GM12878 (cell line): ENCODE measurements at regions not wholly inside any gene's neighbourhood (a gene's known extent, or its start where the extent isn't known, plus 50 kb on each side); places are given as distances from the start of the nearest gene placed in this dataset.

ENCODE experiments used
- ATAC-seq: fragments of 200-7000 bp; cut with Tn5 transposase; 3 replicates; pipeline ENCODE4 v1.9.1; 2020; ENCODE audit warnings: mild to moderate bottlenecking, moderate library complexity
- BruUV-seq: library from RNA; stranded (reverse); fragments of 400-500 nt; replicated peaks from 2 replicates; lab custom pipeline; 2021; lab: Mats Ljungman, UMichigan
- CTCF ChIA-PET: fragments of 300-600 bp; sonication (Branson Sonifier 250); formaldehyde crosslinking; extraction: SDS; loops from one replicate; lab custom pipeline; 2021; ENCODE audit warnings: inconsistent platforms; lab: Yijun Ruan, JAX
- POLR2A ChIA-PET: fragments of 350-600 bp; formaldehyde crosslinking; extraction: SDS; loops from one replicate; lab custom pipeline; 2021; ENCODE audit warnings: inconsistent platforms; lab: Charles Lee
- RAD21 ChIA-PET: fragments of 300-600 bp; sonication (Branson Sonifier 250); formaldehyde crosslinking; loops from one replicate; lab custom pipeline; 2023; ENCODE audit warnings: antibody characterized with exemption; ENCODE audit not compliant: unreplicated experiment; lab: Charles Lee
- SMC1A ChIA-PET: fragments of 300-600 bp; sonication (Branson Sonifier 250); formaldehyde crosslinking; loops from one replicate; lab custom pipeline; 2023; ENCODE audit not compliant: unreplicated experiment, uncharacterized antibody; lab: Charles Lee
- DNase-seq: peaks from one replicate; pipeline ENCODE4 v3.0.0-alpha.2; 2011; ENCODE audit warnings: low read depth, low spot score
- FAIRE-seq: peaks from 3 replicates; lab custom pipeline; 2011; peaks lifted over from hg19 to GRCh38; lab: Jason Lieb, UNC
- H2AFZ ChIP-seq: 2 replicates; pipeline ENCODE4 v1.6.0; 2011; ENCODE audit warnings: low read depth, low read length, control low read depth; ENCODE audit not compliant: control insufficient read depth
- H3K27ac ChIP-seq: 2 replicates; pipeline ENCODE4 v1.5.1; 2011; ENCODE audit warnings: control low read depth; ENCODE audit not compliant: control insufficient read depth, insufficient read depth
- H3K27me3 ChIP-seq, 2 experiments: replicated peaks in 1 of 2; 2 replicates each; pipeline versions ENCODE4 v1.6.0 to v1.6.1; 2011; ENCODE audit warnings: low read length in 1 of 2; ENCODE audit not compliant: control insufficient read depth in 2 of 2, insufficient read depth in 2 of 2
- H3K36me3 ChIP-seq, 2 experiments: 2 replicates each; pipeline ENCODE4 v1.5.1; 2011; ENCODE audit warnings: low read length in 1 of 2; ENCODE audit not compliant: control insufficient read depth in 2 of 2, insufficient read depth in 2 of 2
- H3K4me1 ChIP-seq: 2 replicates; pipeline ENCODE4 v1.6.1; 2011; ENCODE audit warnings: mild to moderate bottlenecking, low read length, moderate library complexity, mixed read lengths; ENCODE audit not compliant: control insufficient read depth, insufficient read depth
- H3K4me2 ChIP-seq: 2 replicates; pipeline ENCODE4 v1.6.0; 2011; ENCODE audit warnings: control low read depth; ENCODE audit not compliant: control insufficient read depth, insufficient read depth
- H3K4me3 ChIP-seq: fragments of 200-600 bp; sonication (generic); 2 replicates; pipeline ENCODE4 v1.5.1; 2016
- H3K79me2 ChIP-seq: 2 replicates; pipeline ENCODE4 v1.6.0; 2011; ENCODE audit warnings: low read length; ENCODE audit not compliant: control insufficient read depth, insufficient read depth
- H3K9ac ChIP-seq: 2 replicates; pipeline ENCODE4 v1.8.0; 2011; ENCODE audit warnings: low read length, control low read depth, mixed read lengths; ENCODE audit not compliant: control insufficient read depth, insufficient read depth
- H3K9me3 ChIP-seq: replicated peaks from 3 replicates; pipeline ENCODE4 v1.5.1; 2011; ENCODE audit warnings: mild to moderate bottlenecking, low read length; ENCODE audit not compliant: control insufficient read depth, insufficient read depth
- H4K20me1 ChIP-seq: 2 replicates; pipeline ENCODE4 v1.6.0; 2011; ENCODE audit not compliant: control insufficient read depth, insufficient read depth
- BMI1 ChIP-seq: fragments of 450-650 bp; IDR thresholded peaks from 2 replicates; pipeline ENCODE4 v1.6.1; 2016; ENCODE audit warnings: mild to moderate bottlenecking, moderate library complexity, borderline replicate concordance
- CHD2 ChIP-seq: IDR thresholded peaks from 2 replicates; pipeline ENCODE4 v1.6.1; 2011; ENCODE audit warnings: low read depth, low read length, improper control_type of control experiment, borderline replicate concordance
- CHD4 ChIP-seq: fragments of 200-600 bp; sonication (generic); IDR thresholded peaks from 2 replicates; pipeline ENCODE4 v1.6.1; 2016; ENCODE audit warnings: mild to moderate bottlenecking
- HDGF ChIP-seq: fragments of 450-650 bp; IDR thresholded peaks from 2 replicates; pipeline ENCODE4 v1.6.1; 2016; ENCODE audit warnings: antibody characterized with exemption
- IRF4 ChIP-seq: IDR thresholded peaks from 2 replicates; pipeline ENCODE4 v1.6.1; 2011; ENCODE audit warnings: low read depth, low read length
- JUND ChIP-seq: IDR thresholded peaks from 2 replicates; pipeline ENCODE4 v1.6.1; 2012; ENCODE audit warnings: low read depth, mild to moderate bottlenecking, low read length, improper control_type of control experiment, moderate library complexity
- MYB ChIP-seq: fragments of 150-350 bp; IDR thresholded peaks from 2 replicates; pipeline ENCODE4 v1.6.1; 2014; ENCODE audit warnings: mild to moderate bottlenecking, low read depth, low read length, borderline replicate concordance
- NRF1 ChIP-seq: conservative IDR thresholded peaks from 2 replicates; pipeline ENCODE4 v1.6.1; 2011; ENCODE audit warnings: mild to moderate bottlenecking, low read depth, low read length, improper control_type of control experiment
- PAX5 ChIP-seq: IDR thresholded peaks from 2 replicates; pipeline ENCODE4 v1.6.1; 2011; ENCODE audit warnings: low read depth, low read length, borderline replicate concordance
- POLR2AphosphoS5 ChIP-seq: IDR thresholded peaks from 2 replicates; pipeline ENCODE4 v1.6.1; 2011; ENCODE audit warnings: mild to moderate bottlenecking, low read length, inconsistent platforms
- RCOR1 ChIP-seq: conservative IDR thresholded peaks from 2 replicates; pipeline ENCODE4 v1.6.1; 2012; ENCODE audit warnings: low read depth, low read length, improper control_type of control experiment
- SP1 ChIP-seq: IDR thresholded peaks from one replicate; pipeline ENCODE4 v1.6.1; 2011; ENCODE audit warnings: low read depth, low read length
- SREBF2 ChIP-seq: IDR thresholded peaks from 2 replicates; pipeline ENCODE4 v1.6.1; 2012; ENCODE audit warnings: mild to moderate bottlenecking, low read length
- TARDBP ChIP-seq: IDR thresholded peaks from 2 replicates; pipeline ENCODE4 v1.6.1; 2016; ENCODE audit warnings: borderline replicate concordance
- YBX1 ChIP-seq: fragments of 450-650 bp; IDR thresholded peaks from 2 replicates; pipeline ENCODE4 v1.6.1; 2016; ENCODE audit warnings: antibody characterized with exemption
- YY1 ChIP-seq: IDR thresholded peaks from 2 replicates; pipeline ENCODE4 v1.6.1; 2011; ENCODE audit warnings: low read depth, mild to moderate bottlenecking, low read length
- whole genome bisulfite sequencing: methylation state at CpG from one replicate; pipeline ENCODE4 v1.1.6; 2016; ENCODE audit warnings: low lambda C conversion rate; ENCODE audit not compliant: insufficient replicate concordance, insufficient coverage; ENCODE audit errors: missing lambda C conversion rate; 5-methylcytosine and 5-hydroxymethylcytosine counted together
- in situ Hi-C: fragments of 300-500 bp; cut with MboI; formaldehyde crosslinking; loops from 9 replicates; pipeline ENCODE4 v1.14.3; 2018; ENCODE audit warnings: mixed read lengths
- intact Hi-C: fragments of 100-400 bp; cut with micrococcal nuclease; formaldehyde crosslinking; loops from one replicate; pipeline ENCODE4 v1.14.2; 2022; ENCODE audit not compliant: unreplicated experiment
- TF ChIP-seq, protein P1 (sequence below): IDR thresholded peaks from 2 replicates; pipeline ENCODE4 v1.6.1; 2011; ENCODE audit warnings: borderline replicate concordance, low read depth, mild to moderate bottlenecking, moderate library complexity, low read length; ENCODE audit not compliant: insufficient read depth, poor library complexity, severe bottlenecking
- TF ChIP-seq, protein P2 (sequence below): IDR thresholded peaks from 2 replicates; pipeline ENCODE4 v1.6.1; 2012; ENCODE audit warnings: improper control_type of control experiment, low read depth, low read length; ENCODE audit not compliant: insufficient replicate concordance
- TF ChIP-seq, protein P3 (sequence below): fragments of 450-650 bp; IDR thresholded peaks from 2 replicates; pipeline ENCODE4 v1.6.1; 2017; ENCODE audit warnings: borderline replicate concordance

DNA sequence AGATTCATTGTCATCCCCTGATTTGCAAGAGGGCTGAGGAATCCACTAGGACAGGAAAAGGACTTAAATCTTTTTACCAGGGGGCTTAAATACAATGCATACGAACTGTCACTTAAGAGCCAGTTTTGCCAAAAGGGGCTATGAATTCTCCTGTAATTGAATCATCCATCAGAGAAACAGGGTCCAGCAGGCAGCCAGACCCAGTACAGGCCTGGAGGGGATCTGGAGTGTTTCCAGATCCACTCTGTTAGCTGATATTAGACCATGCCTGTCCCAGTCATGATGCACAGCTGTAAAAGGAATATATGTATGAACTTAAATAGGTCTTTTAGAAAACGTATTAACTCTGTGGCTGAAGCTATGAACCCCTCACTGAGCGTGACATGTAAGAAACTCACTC lies 53.8 kb upstream of the PRSS23 start (continued):
- TF ChIP-seq, protein P1, sequence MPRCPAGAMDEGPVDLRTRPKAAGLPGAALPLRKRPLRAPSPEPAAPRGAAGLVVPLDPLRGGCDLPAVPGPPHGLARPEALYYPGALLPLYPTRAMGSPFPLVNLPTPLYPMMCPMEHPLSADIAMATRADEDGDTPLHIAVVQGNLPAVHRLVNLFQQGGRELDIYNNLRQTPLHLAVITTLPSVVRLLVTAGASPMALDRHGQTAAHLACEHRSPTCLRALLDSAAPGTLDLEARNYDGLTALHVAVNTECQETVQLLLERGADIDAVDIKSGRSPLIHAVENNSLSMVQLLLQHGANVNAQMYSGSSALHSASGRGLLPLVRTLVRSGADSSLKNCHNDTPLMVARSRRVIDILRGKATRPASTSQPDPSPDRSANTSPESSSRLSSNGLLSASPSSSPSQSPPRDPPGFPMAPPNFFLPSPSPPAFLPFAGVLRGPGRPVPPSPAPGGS: no peak
- TF ChIP-seq RCOR1: no peak

DNA sequence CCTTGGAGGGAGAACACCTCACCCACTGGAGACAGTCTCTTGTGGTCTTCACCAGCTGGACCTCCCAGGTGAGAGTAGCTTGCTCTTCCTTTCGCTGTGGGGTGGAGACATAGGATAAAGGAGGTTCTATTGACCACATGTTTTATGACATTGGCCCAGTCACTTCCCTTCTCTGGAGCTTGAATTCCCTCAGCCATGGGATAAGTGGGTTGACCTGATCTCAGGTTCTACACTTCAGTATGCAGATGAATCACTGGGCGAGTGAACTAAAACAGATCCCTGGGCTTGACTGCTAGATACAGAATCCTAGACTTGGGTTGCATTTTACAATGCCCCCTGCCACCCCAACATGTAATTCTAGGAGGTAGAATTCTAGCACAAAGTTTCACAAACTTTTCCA lies 54.8 kb upstream of the PRSS23 start:
- no peaks in the 10 kb centered on the region for H4K20me1 ChIP-seq
- CTCF ChIA-PET: interaction anchor here (0.8 kb wide), 1 partner anchor 67 kb away, joined by 5 read pairs; no protein-coding TSS in a partner anchor
- RAD21 ChIA-PET: no interaction called here
- no peak for DNase-seq
- FAIRE-seq: no peak
- in situ Hi-C loops: no loop called here
- H3K4me2 ChIP-seq: no peak overlapping the region
- H3K4me1 ChIP-seq: no peaks in the 10 kb centered on the region
- no TSS peak for BruUV-seq
- no peak for ATAC-seq
- H3K9me3 ChIP-seq: no peaks in the 10 kb centered on the region
- POLR2A ChIA-PET: no interaction called here
- intact Hi-C loops: no loop called here
- no peak overlapping the region for H3K27ac ChIP-seq
- no peaks in the 10 kb centered on the region for H3K36me3 ChIP-seq
- no peak overlapping the region for H3K4me3 ChIP-seq
- WGBS: 0% methylated on average over 2 of the region's 2 CpGs
- H3K27me3 ChIP-seq: peaks cover 0 to 2% of the 10 kb centered on the region in 2 experiments; a peak in 2 of 4 replicates
- H3K79me2 ChIP-seq: no peaks in the 10 kb centered on the region
- H3K9ac ChIP-seq: no peak overlapping the region
- SMC1A ChIA-PET: no interaction called here
- H2AFZ ChIP-seq: no peak overlapping the region
- TF ChIP-seq TARDBP (no peak), JUND (no peak), YY1 (no peak), HDGF (no peak), CHD2 (no peak), BMI1 (no peak), SREBF2 (no peak), NRF1 (no peak), POLR2AphosphoS5 (no peak), IRF4 (no peak), CHD4 (no peak), SP1 (no peak), PAX5 (no peak), YBX1 (no peak), MYB (no peak)
- TF ChIP-seq, protein P2, sequence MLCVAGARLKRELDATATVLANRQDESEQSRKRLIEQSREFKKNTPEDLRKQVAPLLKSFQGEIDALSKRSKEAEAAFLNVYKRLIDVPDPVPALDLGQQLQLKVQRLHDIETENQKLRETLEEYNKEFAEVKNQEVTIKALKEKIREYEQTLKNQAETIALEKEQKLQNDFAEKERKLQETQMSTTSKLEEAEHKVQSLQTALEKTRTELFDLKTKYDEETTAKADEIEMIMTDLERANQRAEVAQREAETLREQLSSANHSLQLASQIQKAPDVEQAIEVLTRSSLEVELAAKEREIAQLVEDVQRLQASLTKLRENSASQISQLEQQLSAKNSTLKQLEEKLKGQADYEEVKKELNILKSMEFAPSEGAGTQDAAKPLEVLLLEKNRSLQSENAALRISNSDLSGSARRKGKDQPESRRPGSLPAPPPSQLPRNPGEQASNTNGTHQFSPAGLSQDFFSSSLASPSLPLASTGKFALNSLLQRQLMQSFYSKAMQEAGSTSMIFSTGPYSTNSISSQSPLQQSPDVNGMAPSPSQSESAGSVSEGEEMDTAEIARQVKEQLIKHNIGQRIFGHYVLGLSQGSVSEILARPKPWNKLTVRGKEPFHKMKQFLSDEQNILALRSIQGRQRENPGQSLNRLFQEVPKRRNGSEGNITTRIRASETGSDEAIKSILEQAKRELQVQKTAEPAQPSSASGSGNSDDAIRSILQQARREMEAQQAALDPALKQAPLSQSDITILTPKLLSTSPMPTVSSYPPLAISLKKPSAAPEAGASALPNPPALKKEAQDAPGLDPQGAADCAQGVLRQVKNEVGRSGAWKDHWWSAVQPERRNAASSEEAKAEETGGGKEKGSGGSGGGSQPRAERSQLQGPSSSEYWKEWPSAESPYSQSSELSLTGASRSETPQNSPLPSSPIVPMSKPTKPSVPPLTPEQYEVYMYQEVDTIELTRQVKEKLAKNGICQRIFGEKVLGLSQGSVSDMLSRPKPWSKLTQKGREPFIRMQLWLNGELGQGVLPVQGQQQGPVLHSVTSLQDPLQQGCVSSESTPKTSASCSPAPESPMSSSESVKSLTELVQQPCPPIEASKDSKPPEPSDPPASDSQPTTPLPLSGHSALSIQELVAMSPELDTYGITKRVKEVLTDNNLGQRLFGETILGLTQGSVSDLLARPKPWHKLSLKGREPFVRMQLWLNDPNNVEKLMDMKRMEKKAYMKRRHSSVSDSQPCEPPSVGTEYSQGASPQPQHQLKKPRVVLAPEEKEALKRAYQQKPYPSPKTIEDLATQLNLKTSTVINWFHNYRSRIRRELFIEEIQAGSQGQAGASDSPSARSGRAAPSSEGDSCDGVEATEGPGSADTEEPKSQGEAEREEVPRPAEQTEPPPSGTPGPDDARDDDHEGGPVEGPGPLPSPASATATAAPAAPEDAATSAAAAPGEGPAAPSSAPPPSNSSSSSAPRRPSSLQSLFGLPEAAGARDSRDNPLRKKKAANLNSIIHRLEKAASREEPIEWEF: no peak
- TF ChIP-seq, protein P3, sequence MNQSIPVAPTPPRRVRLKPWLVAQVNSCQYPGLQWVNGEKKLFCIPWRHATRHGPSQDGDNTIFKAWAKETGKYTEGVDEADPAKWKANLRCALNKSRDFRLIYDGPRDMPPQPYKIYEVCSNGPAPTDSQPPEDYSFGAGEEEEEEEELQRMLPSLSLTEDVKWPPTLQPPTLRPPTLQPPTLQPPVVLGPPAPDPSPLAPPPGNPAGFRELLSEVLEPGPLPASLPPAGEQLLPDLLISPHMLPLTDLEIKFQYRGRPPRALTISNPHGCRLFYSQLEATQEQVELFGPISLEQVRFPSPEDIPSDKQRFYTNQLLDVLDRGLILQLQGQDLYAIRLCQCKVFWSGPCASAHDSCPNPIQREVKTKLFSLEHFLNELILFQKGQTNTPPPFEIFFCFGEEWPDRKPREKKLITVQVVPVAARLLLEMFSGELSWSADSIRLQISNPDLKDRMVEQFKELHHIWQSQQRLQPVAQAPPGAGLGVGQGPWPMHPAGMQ: no peak
